Stimulated activated CD4-positive, alpha-beta T cell treated with anti-CD3 and anti-CD28 coated beads, Interleukin-1b, Interleukin-23, amount 100 ng/mL, for 48 hours (primary cell): ENCODE measurements at regions not wholly inside any gene's neighbourhood (a gene's known extent, or its start where the extent isn't known, plus 50 kb on each side); places are given as distances from the start of the nearest gene placed in this dataset.
"Not testable (repeated sequence)": the region's sequence is repeated elsewhere in the genome, so short reads cannot be mapped to it uniquely, and the experiment has no call there.

Experiments used
- DNase-seq: peaks from one replicate; pipeline ENCODE4 v3.0.0-alpha.2; 2020

- no peak for DNase-seq
These were observed 51.9 kb upstream of the RBM47 start for GRCh38 chr4:40681600-40681999.

GRCh38 chr4:40682290-40683101 lies 52.8 kb upstream of the RBM47 start:
- peak; percentile 41 for DNase-seq

- not testable (repeated sequence) for DNase-seq
These were observed 54.0 kb upstream of the RBM47 start for GRCh38 chr4:40683536-40684145.

- no peak for DNase-seq
These were observed 54.7 kb upstream of the RBM47 start for GRCh38 chr4:40684404-40684803.

GRCh38 chr4:40685300-40685699 lies 55.6 kb upstream of the RBM47 start:
- no peak for DNase-seq

GRCh38 chr4:40686081-40686913 lies 56.6 kb upstream of the RBM47 start:
- no peak for DNase-seq

GRCh38 chr4:40687676-40688389 lies 58.2 kb upstream of the RBM47 start:
- DNase-seq = no peak

- DNase-seq = peak; percentile 51
These were observed 58.9 kb upstream of the RBM47 start for GRCh38 chr4:40688446-40689095.

GRCh38 chr4:40693946-40694345 lies 55.8 kb upstream of the NSUN7 start:
- no peak for DNase-seq

- not testable (repeated sequence) for DNase-seq
These were observed 52.3 kb upstream of the NSUN7 start for GRCh38 chr4:40697476-40697875.

GRCh38 chr4:40698733-40699132 lies 51.0 kb upstream of the NSUN7 start:
- no peak for DNase-seq

GRCh38 chr4:40699648-40700047 lies 50.1 kb upstream of the NSUN7 start:
- no peak for DNase-seq
